H1 (cell line): ENCODE measurements at regions not wholly inside any gene's neighbourhood (a gene's known extent, or its start where the extent isn't known, plus 50 kb on each side); places are given as distances from the start of the nearest gene placed in this dataset.
A peak's percentile ranks its signal among the peaks of the same experiment; 100 is the strongest.

ENCODE experiments used
- CBX8 ChIP-seq: fragments of 300-800, 300-1000 bp; sonication (generic); IDR thresholded peaks from 2 replicates; pipeline ENCODE4 v1.7.1; 2016; ENCODE audit warnings: low read depth, low read length, borderline replicate concordance
- CHD7 ChIP-seq: fragments of 300-600 bp; sonication (generic); IDR thresholded peaks from 2 replicates; pipeline ENCODE4 v1.7.1; 2012; ENCODE audit warnings: low read length, moderate library complexity, mild to moderate bottlenecking, inconsistent platforms; ENCODE audit not compliant: insufficient replicate concordance
- HDAC6 ChIP-seq: IDR thresholded peaks from one replicate; pipeline ENCODE4 v1.7.1; 2012; ENCODE audit warnings: low read depth, mild to moderate bottlenecking, inconsistent platforms, low read length, moderate library complexity
- JUN ChIP-seq: IDR thresholded peaks from 2 replicates; pipeline ENCODE4 v1.6.1; 2011; ENCODE audit warnings: low read depth, mild to moderate bottlenecking, improper control_type of control experiment, low read length
- MAFK ChIP-seq: IDR thresholded peaks from 2 replicates; pipeline ENCODE4 v1.6.1; 2012; ENCODE audit warnings: low read depth, mild to moderate bottlenecking, improper control_type of control experiment, low read length
- POU5F1 ChIP-seq: IDR thresholded peaks from 2 replicates; pipeline ENCODE4 v1.6.1; 2011; ENCODE audit warnings: low read depth, mild to moderate bottlenecking, low read length, moderate library complexity
- SP1 ChIP-seq: IDR thresholded peaks from 2 replicates; pipeline ENCODE4 v1.6.1; 2011; ENCODE audit warnings: low read depth, low read length
- SP2 ChIP-seq: IDR thresholded peaks from 2 replicates; pipeline ENCODE4 v1.6.1; 2012; ENCODE audit warnings: mild to moderate bottlenecking, low read length, inconsistent platforms
- SP4 ChIP-seq: IDR thresholded peaks from 2 replicates; pipeline ENCODE4 v1.6.1; 2012; ENCODE audit warnings: low read length, inconsistent platforms
- TEAD4 ChIP-seq: IDR thresholded peaks from 2 replicates; pipeline ENCODE4 v1.6.1; 2012; ENCODE audit warnings: low read depth, low read length, inconsistent platforms, mixed read lengths
- USF2 ChIP-seq: IDR thresholded peaks from 2 replicates; pipeline ENCODE4 v1.6.1; 2011; ENCODE audit warnings: low read length, improper control_type of control experiment
- YY1 ChIP-seq: IDR thresholded peaks from 2 replicates; pipeline ENCODE4 v1.6.1; 2011; ENCODE audit warnings: low read depth, mild to moderate bottlenecking, low read length

- TF ChIP-seq USF2 (no peak), SP1 (no peak), HDAC6 (no peak), CBX8 (no peak), YY1 (no peak), JUN (no peak), SP4 (no peak), TEAD4 (peak; percentile 52), CHD7 (no peak), POU5F1 (0 out of 2 replicates have a peak, but pooled peaks have one; percentile 44), SP2 (no peak), MAFK (no peak)
Measured at GRCh38 chr5:142475102-142475513, 150.3 kb upstream of the SPRY4 start (continued).
